K562 (cell line): ENCODE measurements at regions not wholly inside any gene's neighbourhood (a gene's known extent, or its start where the extent isn't known, plus 50 kb on each side); places are given as distances from the start of the nearest gene placed in this dataset.

Experiments used
- BCL6 ChIP-seq: fragments of 250-450 bp; sonication (Bioruptor Pico); IDR thresholded peaks from 2 replicates; pipeline ENCODE4 v1.4.0; 2020
- CHD2 ChIP-seq: IDR thresholded peaks from 2 replicates; pipeline ENCODE4 v1.6.1; 2011; ENCODE audit warnings: low read depth, low read length
- CTCF ChIP-seq, 3 experiments: IDR thresholded peaks in 2 of 3; conservative IDR thresholded peaks in 1 of 3; 2 replicates each; pipeline ENCODE4 v1.5.1; 2011 to 2012; ENCODE audit warnings: low read length in 3 of 3, mild to moderate bottlenecking in 3 of 3, control low read depth in 2 of 3, improper control_type of control experiment in 1 of 3, inconsistent platforms in 1 of 3, low read depth in 1 of 3, mixed read lengths in 1 of 3, moderate library complexity in 1 of 3; ENCODE audit not compliant: insufficient read depth in 2 of 3
- EWSR1 ChIP-seq: fragments of 450-650 bp; IDR thresholded peaks from 2 replicates; pipeline ENCODE4 v1.6.1; 2018; ENCODE audit warnings: borderline replicate concordance, mild to moderate bottlenecking, low read depth, moderate library complexity; ENCODE audit not compliant: partially characterized antibody
- EZH2 ChIP-seq: IDR thresholded peaks from 2 replicates; pipeline ENCODE4 v1.6.1; 2012; ENCODE audit warnings: low read depth, mild to moderate bottlenecking, inconsistent platforms, low read length, borderline replicate concordance
- FOXA1 ChIP-seq: fragments of 450-650 bp; IDR thresholded peaks from 2 replicates; pipeline ENCODE4 v1.6.1; 2016; ENCODE audit warnings: mild to moderate bottlenecking, borderline replicate concordance
- HDAC1 ChIP-seq, 2 experiments: fragments of 450-650 bp; IDR thresholded peaks; 2 replicates each; pipeline ENCODE4 v1.6.1; 2016 to 2017; ENCODE audit warnings: inconsistent platforms in 1 of 2, mild to moderate bottlenecking in 1 of 2, moderate library complexity in 1 of 2
- SETDB1 ChIP-seq: IDR thresholded peaks from one replicate; pipeline ENCODE4 v1.6.1; 2012; ENCODE audit warnings: low read length, control low read depth, inconsistent platforms
- SP1 ChIP-seq: sonication (generic); formaldehyde crosslinking; IDR thresholded peaks from 2 replicates; pipeline ENCODE4 v1.8.1; 2022; ENCODE audit warnings: mild to moderate bottlenecking, missing genetic modification reagents
- SREBF1 ChIP-seq: fragments of 150-350 bp; IDR thresholded peaks from 2 replicates; pipeline ENCODE4 v1.6.1; 2014; ENCODE audit warnings: antibody characterized with exemption, low read depth, low read length, borderline replicate concordance

GRCh38 chr9:7456793-7457530 lies 342.6 kb downstream of the DMAC1 start:
- no peak for TF ChIP-seq BCL6 (CRISPR knock-in tag)
- TF ChIP-seq CHD2 = no peak
- no peak for TF ChIP-seq EWSR1
- TF ChIP-seq SREBF1 = no peak
- TF ChIP-seq FOXA1 = no peak
- TF ChIP-seq SP1 (CRISPR knock-in tag) = no peak
- TF ChIP-seq SETDB1 = no peak
- TF ChIP-seq HDAC1 (IDR thresholded peaks at IDR 0.05) = no peak
- TF ChIP-seq EZH2 = no peak
- no peak for TF ChIP-seq CTCF (IDR thresholded peaks at IDR 0.05 in 2 of 3, conservative IDR thresholded peaks at IDR 0.05 in 1 of 3; ENCODE audit: insufficient read depth in 2 of 3, low read depth in 1 of 3, low read length in 3 of 3)
